GM21825 (cell line): ENCODE measurements at regions not wholly inside any gene's neighbourhood (a gene's known extent, or its start where the extent isn't known, plus 50 kb on each side); places are given as distances from the start of the nearest gene placed in this dataset.

Experiments used
- ATAC-seq: cut with Tn5 transposase; IDR thresholded peaks from one replicate; pipeline ENCODE4 v1.9.1; 2021; ENCODE audit warnings: mild to moderate bottlenecking, moderate library complexity; ENCODE audit not compliant: unreplicated experiment

- peak; percentile 66 for ATAC-seq
These were observed 135.6 kb upstream of the ZNF236 start for GRCh38 chr18:76686737-76687231.

- no peak for ATAC-seq
These were observed 136.5 kb upstream of the ZNF236 start for GRCh38 chr18:76685860-76686259.

GRCh38 chr18:76685402-76685801, 137.0 kb upstream of the ZNF236 start:
- no peak for ATAC-seq

GRCh38 chr18:76684265-76684664, 138.1 kb upstream of the ZNF236 start:
- ATAC-seq: no peak

- ATAC-seq: no peak
These were observed 142.4 kb upstream of the ZNF236 start for GRCh38 chr18:76679945-76680344.

GRCh38 chr18:76679259-76679658, 143.1 kb upstream of the ZNF236 start:
- no peak for ATAC-seq

GRCh38 chr18:76678248-76678647, 144.1 kb upstream of the ZNF236 start:
- no peak for ATAC-seq

- ATAC-seq: no peak
These were observed 147.8 kb upstream of the ZNF236 start for GRCh38 chr18:76674596-76674995.

- no peak for ATAC-seq
These were observed 148.8 kb upstream of the ZNF236 start for GRCh38 chr18:76673281-76674185.

GRCh38 chr18:76672627-76673026, 149.7 kb upstream of the ZNF236 start:
- no peak for ATAC-seq

- no peak for ATAC-seq
These were observed 151.6 kb upstream of the ZNF236 start for GRCh38 chr18:76670564-76671288.

GRCh38 chr18:76668546-76668945, 153.8 kb upstream of the ZNF236 start:
- no peak for ATAC-seq

GRCh38 chr18:76668119-76668518, 154.2 kb upstream of the ZNF236 start:
- ATAC-seq: no peak

GRCh38 chr18:76667603-76668002, 154.8 kb upstream of the ZNF236 start:
- ATAC-seq: no peak

- no peak for ATAC-seq
These were observed 159.7 kb upstream of the ZNF236 start for GRCh38 chr18:76662626-76663025.

- no peak for ATAC-seq
These were observed 161.7 kb upstream of the ZNF236 start for GRCh38 chr18:76660571-76661192.

GRCh38 chr18:76658627-76659026, 163.6 kb upstream of the ZNF516 start:
- peak; percentile 63 for ATAC-seq

GRCh38 chr18:76657911-76658470, 162.9 kb upstream of the ZNF516 start:
- ATAC-seq: no peak

GRCh38 chr18:76656925-76657827, 162.1 kb upstream of the ZNF516 start:
- no peak for ATAC-seq

- ATAC-seq: no peak
These were observed 159.5 kb upstream of the ZNF516 start for GRCh38 chr18:76654577-76654976.
